Fibroblast of lung (primary cell): ENCODE measurements at regions not wholly inside any gene's neighbourhood (a gene's known extent, or its start where the extent isn't known, plus 50 kb on each side); places are given as distances from the start of the nearest gene placed in this dataset.
A peak's percentile ranks its signal among the peaks of the same experiment; 100 is the strongest.

Experiments
- DNase-seq, 2 donors: peaks; one replicate each; pipeline versions ENCODE4 v3.0.0 to v3.0.0-alpha.2; 2010; ENCODE audit warnings: low read depth in 2 of 2
- H2AFZ ChIP-seq: 2 replicates; pipeline ENCODE4 v1.5.1; 2012; ENCODE audit warnings: low read length, control low read depth, inconsistent platforms
- H3K27ac ChIP-seq: 2 replicates; pipeline ENCODE4 v1.5.1; 2011; ENCODE audit warnings: low read length, control low read depth; ENCODE audit not compliant: insufficient read depth
- H3K27me3 ChIP-seq: 2 replicates; pipeline ENCODE4 v1.5.1; 2011; ENCODE audit warnings: mild to moderate bottlenecking, low read length; ENCODE audit not compliant: control insufficient read depth, insufficient read depth
- H3K36me3 ChIP-seq: 2 replicates; pipeline ENCODE4 v1.5.1; 2011; ENCODE audit warnings: low read length; ENCODE audit not compliant: control insufficient read depth, insufficient read depth
- H3K4me1 ChIP-seq: 2 replicates; pipeline ENCODE4 v1.5.1; 2011; ENCODE audit warnings: low read length; ENCODE audit not compliant: control insufficient read depth, insufficient read depth; ENCODE audit errors: extremely low read depth
- H3K4me2 ChIP-seq: 2 replicates; pipeline ENCODE4 v1.5.1; 2011; ENCODE audit warnings: low read length, control low read depth; ENCODE audit not compliant: insufficient read depth; ENCODE audit errors: extremely low read depth
- H3K4me3 ChIP-seq, 4 experiments: fragments of 200-600 bp in 1 of 4; sonication (generic) in 1 of 4; replicated peaks in 1 of 4; 2 replicates each; pipeline ENCODE4 v1.5.1; 2011 to 2016; ENCODE audit warnings: low read length in 4 of 4, low read depth in 3 of 4, mild to moderate bottlenecking in 3 of 4, control low read depth in 2 of 4, inconsistent platforms in 1 of 4, mixed read lengths in 1 of 4; ENCODE audit not compliant: insufficient read depth in 1 of 4; ENCODE audit errors: control extremely low read depth in 1 of 4
- H3K79me2 ChIP-seq: 2 replicates; pipeline ENCODE4 v1.5.1; 2012; ENCODE audit warnings: mild to moderate bottlenecking, low read length, inconsistent platforms; ENCODE audit not compliant: control insufficient read depth, insufficient read depth
- H3K9ac ChIP-seq: 2 replicates; pipeline ENCODE4 v1.5.1; 2011; ENCODE audit warnings: mild to moderate bottlenecking, low read length, control low read depth; ENCODE audit not compliant: insufficient read depth
- H3K9me3 ChIP-seq: 2 replicates; pipeline ENCODE4 v1.5.1; 2012; ENCODE audit warnings: low read depth, low read length; ENCODE audit not compliant: control insufficient read depth, insufficient read depth
- H4K20me1 ChIP-seq: 2 replicates; pipeline ENCODE4 v1.5.1; 2011; ENCODE audit warnings: low read length; ENCODE audit not compliant: control insufficient read depth, insufficient read depth; ENCODE audit errors: extremely low read depth
- EZH2 ChIP-seq: IDR thresholded peaks from 2 replicates; pipeline ENCODE4 v1.5.1; 2012; ENCODE audit warnings: low read length, control low read depth, mild to moderate bottlenecking; ENCODE audit errors: missing control alignments
- TF ChIP-seq, protein P1 (sequence below), 2 donors: IDR thresholded peaks in 1 of 2; conservative IDR thresholded peaks in 1 of 2; 1 replicate in 1 of 2; 2 replicates in 1 of 2; pipeline ENCODE4 v1.5.1; 2011 to 2012; ENCODE audit warnings: low read length in 2 of 2, control low read depth in 1 of 2, inconsistent platforms in 1 of 2, low read depth in 1 of 2, mild to moderate bottlenecking in 1 of 2

DNA sequence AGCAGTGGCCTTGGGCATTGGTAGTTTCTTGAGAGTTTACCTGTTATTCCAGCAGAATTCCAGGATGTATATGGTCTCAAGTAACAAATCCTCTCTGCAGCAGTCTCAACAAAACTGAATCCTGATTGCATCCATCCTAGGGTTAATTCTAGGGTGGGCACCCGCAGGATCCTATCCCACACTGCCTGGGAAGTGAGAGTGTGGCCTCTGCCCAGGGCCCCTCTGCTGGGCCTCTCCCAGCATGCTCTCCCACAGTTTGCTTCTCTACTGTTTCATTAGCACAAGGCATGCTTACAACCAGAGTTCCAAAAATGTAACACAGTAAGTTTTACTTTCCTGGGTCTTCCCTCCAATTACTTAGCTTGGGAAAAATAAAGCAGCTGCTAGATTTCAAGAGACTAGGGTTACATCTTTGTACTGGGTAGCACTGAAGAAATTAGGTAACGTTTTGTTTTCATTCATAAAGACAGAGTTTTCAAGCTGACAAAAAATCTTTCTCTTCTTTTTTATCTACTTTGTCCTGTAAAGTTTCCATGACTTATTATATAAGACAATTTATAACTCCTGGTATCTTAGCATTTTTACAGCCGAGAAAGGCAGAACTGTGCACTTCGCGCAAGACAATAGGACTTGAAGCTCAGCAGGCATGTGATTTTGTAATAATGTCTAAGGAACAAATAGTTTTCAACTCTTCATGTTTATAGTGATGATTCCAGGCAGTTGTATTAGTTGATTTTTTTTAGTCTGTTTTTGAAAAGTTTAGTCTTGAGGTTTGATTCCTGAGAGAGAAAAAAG lies 131.2 kb upstream of the PCDH18 start:
- DNase-seq = peak in 1 of 2 donors; percentile 19
- no peaks in the 10 kb centered on the region for H3K79me2 ChIP-seq
- H3K36me3 ChIP-seq = no peaks in the 10 kb centered on the region
- H3K27me3 ChIP-seq = no peaks in the 10 kb centered on the region
- H3K4me3 ChIP-seq = no peak overlapping the region
- peaks cover 10% of the 10 kb centered on the region for H3K4me1 ChIP-seq
- H2AFZ ChIP-seq = peak overlapping the region; percentile 13
- no peak overlapping the region for H3K9ac ChIP-seq
- peak overlapping the region; percentile 1 for H3K4me2 ChIP-seq
- no peaks in the 10 kb centered on the region for H4K20me1 ChIP-seq
- no peak overlapping the region for H3K27ac ChIP-seq
- TF ChIP-seq EZH2 = no peak
- TF ChIP-seq, protein P1, sequence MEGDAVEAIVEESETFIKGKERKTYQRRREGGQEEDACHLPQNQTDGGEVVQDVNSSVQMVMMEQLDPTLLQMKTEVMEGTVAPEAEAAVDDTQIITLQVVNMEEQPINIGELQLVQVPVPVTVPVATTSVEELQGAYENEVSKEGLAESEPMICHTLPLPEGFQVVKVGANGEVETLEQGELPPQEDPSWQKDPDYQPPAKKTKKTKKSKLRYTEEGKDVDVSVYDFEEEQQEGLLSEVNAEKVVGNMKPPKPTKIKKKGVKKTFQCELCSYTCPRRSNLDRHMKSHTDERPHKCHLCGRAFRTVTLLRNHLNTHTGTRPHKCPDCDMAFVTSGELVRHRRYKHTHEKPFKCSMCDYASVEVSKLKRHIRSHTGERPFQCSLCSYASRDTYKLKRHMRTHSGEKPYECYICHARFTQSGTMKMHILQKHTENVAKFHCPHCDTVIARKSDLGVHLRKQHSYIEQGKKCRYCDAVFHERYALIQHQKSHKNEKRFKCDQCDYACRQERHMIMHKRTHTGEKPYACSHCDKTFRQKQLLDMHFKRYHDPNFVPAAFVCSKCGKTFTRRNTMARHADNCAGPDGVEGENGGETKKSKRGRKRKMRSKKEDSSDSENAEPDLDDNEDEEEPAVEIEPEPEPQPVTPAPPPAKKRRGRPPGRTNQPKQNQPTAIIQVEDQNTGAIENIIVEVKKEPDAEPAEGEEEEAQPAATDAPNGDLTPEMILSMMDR (conservative IDR thresholded peaks at IDR 0.05 in 1 of 2, IDR thresholded peaks at IDR 0.05 in 1 of 2; ENCODE audit: low read depth in 1 of 2, low read length in 2 of 2) = no peak
- no peaks in the 10 kb centered on the region for H3K9me3 ChIP-seq

DNA sequence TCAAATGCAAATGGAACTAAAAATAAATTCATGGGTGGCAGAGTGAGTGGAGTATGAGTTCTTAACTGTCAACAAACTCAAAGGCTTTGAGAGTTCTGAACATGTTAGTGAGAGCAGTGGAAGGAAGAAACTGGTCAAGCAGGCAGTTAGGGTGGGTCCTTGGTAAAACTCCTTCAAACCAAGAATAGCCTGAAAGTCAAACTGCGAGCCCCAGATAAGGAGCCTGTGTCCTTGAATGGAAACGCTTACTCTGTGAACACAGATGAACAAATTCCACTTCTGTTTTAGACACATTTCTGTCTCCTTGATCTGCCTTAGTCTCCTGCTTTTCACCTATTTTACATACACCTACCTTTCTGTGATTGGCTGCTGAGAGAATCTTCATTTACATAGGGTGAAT lies 129.4 kb upstream of the PCDH18 start:
- Histone ChIP-seq H3K27me3 (no peaks in the 10 kb centered on the region), H3K4me2 (no peak overlapping the region)

DNA sequence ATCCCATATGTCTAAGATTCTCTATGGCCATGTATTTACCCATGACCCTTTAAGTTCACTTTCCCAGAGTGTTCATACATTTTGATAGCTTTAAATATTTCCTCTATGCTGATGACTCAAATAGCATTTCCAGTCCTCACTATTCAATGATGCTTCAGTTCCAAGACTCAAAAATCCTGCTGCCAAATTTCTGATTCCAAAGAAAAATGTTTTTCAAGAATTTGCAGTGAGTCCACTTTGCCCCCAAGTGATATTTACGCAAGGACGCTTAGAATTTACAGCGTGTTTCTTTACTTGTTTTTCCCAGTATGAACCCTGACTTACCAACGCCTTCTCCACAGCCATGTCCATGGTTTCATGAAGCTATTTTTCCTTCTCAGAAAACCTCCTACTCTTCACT lies 127.9 kb upstream of the PCDH18 start:
- Histone ChIP-seq H3K27ac (no peak overlapping the region), H3K4me3 (no peak overlapping the region), H3K27me3 (no peaks in the 10 kb centered on the region), H4K20me1 (no peaks in the 10 kb centered on the region), H2AFZ (peak overlapping the region; percentile 54), H3K4me1 (peaks cover 10% of the 10 kb centered on the region), H3K79me2 (no peaks in the 10 kb centered on the region), H3K36me3 (no peaks in the 10 kb centered on the region), H3K9ac (no peak overlapping the region), H3K4me2 (no peak overlapping the region), H3K9me3 (no peaks in the 10 kb centered on the region)
- peak; percentile 29 to 39 for DNase-seq
- no peak for TF ChIP-seq EZH2
- TF ChIP-seq, protein P1 (conservative IDR thresholded peaks at IDR 0.05 in 1 of 2, IDR thresholded peaks at IDR 0.05 in 1 of 2; ENCODE audit: low read depth in 1 of 2, low read length in 2 of 2) = no peak

More for the DNA sequence above, 129.4 kb upstream of the PCDH18 start:
- no peak overlapping the region for H2AFZ ChIP-seq
- H3K36me3 ChIP-seq = no peaks in the 10 kb centered on the region
- DNase-seq = no peak
- H3K4me3 ChIP-seq = no peak overlapping the region
- no peaks in the 10 kb centered on the region for H4K20me1 ChIP-seq
- no peak overlapping the region for H3K27ac ChIP-seq
- no peaks in the 10 kb centered on the region for H3K79me2 ChIP-seq
- no peak overlapping the region for H3K9ac ChIP-seq
- H3K9me3 ChIP-seq = no peaks in the 10 kb centered on the region
- no peak for TF ChIP-seq EZH2
- TF ChIP-seq, protein P1 (conservative IDR thresholded peaks at IDR 0.05 in 1 of 2, IDR thresholded peaks at IDR 0.05 in 1 of 2; ENCODE audit: low read depth in 1 of 2, low read length in 2 of 2) = no peak
- peaks cover 10% of the 10 kb centered on the region for H3K4me1 ChIP-seq
